ENCODE measurements at regions not wholly inside any gene's neighbourhood (a gene's known extent, or its start where the extent isn't known, plus 50 kb on each side); places are given as distances from the start of the nearest gene placed in this dataset.

DNA sequence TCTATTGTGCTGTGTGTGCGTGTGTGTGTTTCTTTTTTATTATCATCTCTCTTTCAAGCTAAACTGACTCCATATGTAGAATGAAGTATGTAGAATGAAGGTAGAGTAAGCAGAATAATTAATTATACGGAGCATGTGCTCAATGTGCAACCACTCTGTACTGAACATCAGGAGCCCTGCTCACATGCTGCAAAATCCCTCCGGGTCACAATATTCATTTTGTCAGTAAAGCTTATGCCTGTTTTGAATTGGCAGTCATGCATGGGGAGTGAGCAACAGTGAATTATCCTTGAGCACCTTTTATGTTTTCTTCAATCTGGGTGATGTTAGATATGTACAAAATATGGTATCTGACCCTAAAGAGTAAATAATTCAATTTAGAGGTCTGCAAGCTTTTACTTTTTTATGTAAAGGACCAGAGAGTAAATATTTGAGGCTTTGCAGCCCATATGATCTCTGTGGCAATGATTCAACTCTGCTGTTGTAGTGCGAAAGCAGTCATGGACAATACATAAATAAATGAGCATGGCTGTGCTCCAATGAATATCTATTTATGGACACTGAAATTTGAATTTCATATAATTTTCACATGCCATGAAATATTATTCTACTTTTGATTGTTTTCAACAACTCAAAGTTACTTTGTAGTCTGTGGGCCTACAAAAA lies 199.9 kb downstream of the VGLL3 start:
- Histone ChIP-seq H3K27ac (no peak overlapping the region), H3K36me3 (ENCODE audit: insufficient read depth in 1 of 2, low read depth in 1 of 2) (no peaks in the 10 kb centered on the region), H3K4me1 (no peaks in the 10 kb centered on the region), H3K27me3 (ENCODE audit: insufficient read depth in 3 of 3, low read length in 2 of 3) (no peaks in the 10 kb centered on the region), H3K9me3 (no peaks in the 10 kb centered on the region), H3K4me3 (no peak overlapping the region)
- DNase-seq, result no peak
- no peak for ATAC-seq
- intact Hi-C loops (cut with DNase I), result no loop called here
- WGBS, 3 donors, result 81 to 85% (median 83%) methylated on average over 4 of the region's 4 CpGs
- TF ChIP-seq, protein P1, sequence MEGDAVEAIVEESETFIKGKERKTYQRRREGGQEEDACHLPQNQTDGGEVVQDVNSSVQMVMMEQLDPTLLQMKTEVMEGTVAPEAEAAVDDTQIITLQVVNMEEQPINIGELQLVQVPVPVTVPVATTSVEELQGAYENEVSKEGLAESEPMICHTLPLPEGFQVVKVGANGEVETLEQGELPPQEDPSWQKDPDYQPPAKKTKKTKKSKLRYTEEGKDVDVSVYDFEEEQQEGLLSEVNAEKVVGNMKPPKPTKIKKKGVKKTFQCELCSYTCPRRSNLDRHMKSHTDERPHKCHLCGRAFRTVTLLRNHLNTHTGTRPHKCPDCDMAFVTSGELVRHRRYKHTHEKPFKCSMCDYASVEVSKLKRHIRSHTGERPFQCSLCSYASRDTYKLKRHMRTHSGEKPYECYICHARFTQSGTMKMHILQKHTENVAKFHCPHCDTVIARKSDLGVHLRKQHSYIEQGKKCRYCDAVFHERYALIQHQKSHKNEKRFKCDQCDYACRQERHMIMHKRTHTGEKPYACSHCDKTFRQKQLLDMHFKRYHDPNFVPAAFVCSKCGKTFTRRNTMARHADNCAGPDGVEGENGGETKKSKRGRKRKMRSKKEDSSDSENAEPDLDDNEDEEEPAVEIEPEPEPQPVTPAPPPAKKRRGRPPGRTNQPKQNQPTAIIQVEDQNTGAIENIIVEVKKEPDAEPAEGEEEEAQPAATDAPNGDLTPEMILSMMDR (IDR thresholded peaks at IDR 0.05), result no peak

DNA sequence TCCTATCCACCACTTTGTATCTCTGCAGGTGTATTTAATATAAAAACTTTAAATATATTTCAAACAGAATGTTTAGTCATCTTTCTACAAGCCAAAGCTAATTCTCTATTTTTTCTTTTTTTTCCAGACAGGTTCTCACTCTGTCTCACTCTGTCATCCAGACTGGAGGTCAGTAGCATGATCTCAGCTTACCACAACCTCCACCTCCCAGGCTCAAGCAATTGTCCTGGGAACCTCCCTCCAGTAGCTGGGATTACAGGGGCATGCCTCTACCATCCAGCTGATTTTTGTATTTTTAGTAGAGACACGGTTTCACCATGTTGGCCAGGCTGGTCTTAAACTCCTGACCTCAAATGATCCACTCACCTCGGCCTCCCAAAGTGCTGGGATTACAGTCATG lies 202.6 kb downstream of the VGLL3 start:
- ATAC-seq, result no peak

DNA sequence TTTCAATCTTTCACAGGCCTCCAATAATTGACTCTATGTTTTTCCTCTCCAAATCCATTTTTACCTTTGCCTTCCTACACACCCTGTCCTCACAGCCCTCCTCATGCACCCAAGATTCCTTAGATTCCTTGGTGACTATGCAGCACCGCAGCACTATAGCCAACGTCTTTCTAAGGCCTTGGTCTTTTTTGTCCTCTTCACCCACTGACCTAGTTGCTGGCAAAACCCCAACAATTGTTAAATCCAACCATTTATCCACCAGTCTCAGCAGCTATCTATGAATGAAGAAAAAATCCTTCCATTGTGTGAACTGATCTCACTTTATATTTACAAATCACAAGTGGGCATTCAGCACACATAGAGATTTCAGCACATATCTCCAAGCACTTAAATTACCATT lies 203.9 kb downstream of the VGLL3 start:
- no peak overlapping the region for H3K4me3 ChIP-seq
- ATAC-seq (no peak), DNase-seq (no peak)
- intact Hi-C loops (cut with DNase I), result loop anchor here in 1 of 2 donors (5.0 kb wide), 1 partner anchor 385 kb away; no protein-coding TSS in a partner anchor
- H3K27me3 ChIP-seq (ENCODE audit: insufficient read depth in 3 of 3, low read length in 2 of 3), result no peaks in the 10 kb centered on the region
- H3K36me3 ChIP-seq (ENCODE audit: insufficient read depth in 1 of 2, low read depth in 1 of 2), result no peaks in the 10 kb centered on the region
- H3K9me3 ChIP-seq, result no peaks in the 10 kb centered on the region
- TF ChIP-seq, protein P1 (IDR thresholded peaks at IDR 0.05), result no peak
- H3K27ac ChIP-seq, result no peak overlapping the region
- no peaks in the 10 kb centered on the region for H3K4me1 ChIP-seq
- WGBS, 3 donors, result 29 to 41% (median 35%) methylated on average over 2 of the region's 2 CpGs

More for the DNA sequence above, 202.6 kb downstream of the VGLL3 start:
- intact Hi-C loops (cut with DNase I), result loop anchor here in 1 of 2 donors (5.0 kb wide), 1 partner anchor 384 kb away; no protein-coding TSS in a partner anchor
- no peaks in the 10 kb centered on the region for H3K4me1 ChIP-seq
- no peaks in the 10 kb centered on the region for H3K9me3 ChIP-seq
- H3K36me3 ChIP-seq (ENCODE audit: insufficient read depth in 1 of 2, low read depth in 1 of 2), result no peaks in the 10 kb centered on the region
- TF ChIP-seq, protein P1 (IDR thresholded peaks at IDR 0.05), result no peak
- H3K27me3 ChIP-seq (ENCODE audit: insufficient read depth in 3 of 3, low read length in 2 of 3), result no peaks in the 10 kb centered on the region
- H3K4me3 ChIP-seq, result no peak overlapping the region
- 45 to 49% (median 47%) methylated on average over 2 of the region's 2 CpGs for WGBS, 3 donors
- DNase-seq, result no peak
- H3K27ac ChIP-seq, result no peak overlapping the region

DNA sequence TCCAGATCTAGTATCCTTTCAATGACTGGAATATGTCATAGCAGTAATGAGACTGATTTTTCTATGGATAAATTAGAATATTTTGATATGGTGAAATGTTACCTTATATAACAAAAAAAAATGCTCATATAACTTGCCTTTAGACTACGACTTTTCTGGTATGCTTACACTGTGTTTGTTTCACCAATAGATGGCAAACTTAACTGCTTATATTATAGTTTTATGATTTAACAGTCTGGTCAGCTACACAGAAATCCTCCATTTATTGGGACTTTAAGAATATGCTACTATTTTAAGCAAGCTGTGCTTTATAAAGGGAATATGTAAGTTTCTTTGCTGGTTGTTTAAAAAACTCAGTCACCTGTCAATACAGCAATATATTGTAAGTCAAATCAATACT lies 205.6 kb downstream of the VGLL3 start:
- H3K4me3 ChIP-seq, result no peak overlapping the region
- TF ChIP-seq, protein P1 (IDR thresholded peaks at IDR 0.05), result no peak
- DNase-seq (no peak), ATAC-seq (no peak)
- no peak overlapping the region for H3K27ac ChIP-seq
- intact Hi-C loops (cut with DNase I), result loop anchor here in 1 of 2 donors (5.0 kb wide), 1 partner anchor 387 kb away; no protein-coding TSS in a partner anchor
- no peaks in the 10 kb centered on the region for H3K36me3 ChIP-seq (ENCODE audit: insufficient read depth in 1 of 2, low read depth in 1 of 2)
- H3K9me3 ChIP-seq, result no peaks in the 10 kb centered on the region
- H3K4me1 ChIP-seq, result no peaks in the 10 kb centered on the region
- WGBS, 3 donors, result 40 to 46% (median 43%) methylated on average over 1 of the region's 1 CpG
- H3K27me3 ChIP-seq (ENCODE audit: insufficient read depth in 3 of 3, low read length in 2 of 3), result no peaks in the 10 kb centered on the region

DNA sequence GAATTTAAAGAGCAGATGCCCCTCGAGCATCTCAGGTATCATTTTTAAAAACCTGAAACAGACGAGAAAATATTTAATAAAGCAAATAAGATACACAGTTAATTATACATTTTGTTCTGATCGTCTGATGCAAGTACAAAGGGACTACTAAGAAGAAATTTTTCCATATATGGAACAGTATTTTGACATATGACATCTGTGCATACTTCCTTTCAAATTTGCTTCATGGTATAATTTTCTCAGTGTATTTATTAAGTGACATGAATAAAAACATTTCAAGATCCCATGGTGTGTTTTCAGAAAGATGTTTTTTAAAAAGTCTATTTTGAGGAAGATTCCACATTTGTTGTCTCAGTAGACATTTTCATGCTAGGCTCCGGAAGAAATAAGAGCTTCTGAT lies 208.1 kb downstream of the VGLL3 start:
- TF ChIP-seq, protein P1 (IDR thresholded peaks at IDR 0.05), result no peak
- ATAC-seq (no peak), DNase-seq (no peak)
- H3K4me1 ChIP-seq, result no peaks in the 10 kb centered on the region
- intact Hi-C loops (cut with DNase I), result no loop called here
- H3K36me3 ChIP-seq (ENCODE audit: insufficient read depth in 1 of 2, low read depth in 1 of 2), result no peaks in the 10 kb centered on the region
- H3K4me3 ChIP-seq, result no peak overlapping the region
- 44 to 50% (median 46%) methylated on average over 4 of the region's 4 CpGs for WGBS, 3 donors
- no peaks in the 10 kb centered on the region for H3K27me3 ChIP-seq (ENCODE audit: insufficient read depth in 3 of 3, low read length in 2 of 3)
- no peak overlapping the region for H3K27ac ChIP-seq
- H3K9me3 ChIP-seq, result no peaks in the 10 kb centered on the region

Measured in psoas muscle (tissue), 7 donors.